ENCODE measurements at regions not wholly inside any gene's neighbourhood (a gene's known extent, or its start where the extent isn't known, plus 50 kb on each side); places are given as distances from the start of the nearest gene placed in this dataset.

DNA sequence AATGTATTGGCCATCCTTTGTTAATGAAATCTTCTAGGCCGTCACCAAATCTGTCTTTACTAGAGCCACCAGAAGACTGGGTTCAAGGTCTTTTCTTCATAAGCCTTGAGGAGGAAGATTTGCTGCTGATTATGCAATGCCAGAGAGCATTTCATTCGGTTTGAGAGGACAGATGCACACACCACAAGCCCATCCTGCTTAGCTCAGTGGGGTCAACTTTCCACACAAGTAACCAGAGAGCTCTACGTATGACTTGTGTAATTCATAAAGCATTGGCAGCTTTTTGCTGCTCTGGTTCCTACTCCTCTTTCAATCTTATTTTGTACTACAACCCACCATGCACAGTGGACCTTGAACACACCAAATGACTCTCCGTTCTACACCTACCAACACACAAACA lies 106.9 kb downstream of the OSR1 start:
- intact Hi-C loops (cut with micrococcal nuclease) (no loop called here), in situ Hi-C loops (cut with MboI) (no loop called here)
- TF ChIP-seq POLR3G (IDR thresholded peaks at IDR 0.05; ENCODE audit: extremely low read depth, insufficient read length, insufficient replicate concordance) = no peak
- Histone ChIP-seq H3K9ac (ENCODE audit: insufficient read depth in 1 of 2, low read depth in 2 of 2, low read length in 2 of 2) (no peak overlapping the region), H4K20me1 (replicated peaks; ENCODE audit: control insufficient read depth, insufficient read depth, low read length) (no peaks in the 10 kb centered on the region), H3K27me3 (ENCODE audit: control insufficient read depth in 2 of 2, insufficient read depth in 2 of 2, low read length in 2 of 2) (no peaks in the 10 kb centered on the region), H3K4me2 (ENCODE audit: insufficient read depth, low read length) (no peak overlapping the region), H3K9me1 (ENCODE audit: control insufficient read depth, insufficient read depth, low read length) (no peaks in the 10 kb centered on the region), H2AFZ (ENCODE audit: low read depth, low read length) (no peak overlapping the region), H3K9me3 (replicated peaks; ENCODE audit: control insufficient read depth, insufficient read depth, low read depth, low read length) (no peaks in the 10 kb centered on the region), H3K27ac (ENCODE audit: extremely low read depth, low read depth, low read length) (no peak overlapping the region), H3K79me2 (ENCODE audit: control insufficient read depth, insufficient read depth, low read length) (no peaks in the 10 kb centered on the region), H3K36me3 (ENCODE audit: control insufficient read depth, insufficient read depth, low read length) (no peaks in the 10 kb centered on the region), H3K4me3 (no peak overlapping the region), H3K4me1 (replicated peaks in 1 of 2; ENCODE audit: control insufficient read depth in 2 of 2, insufficient read depth in 2 of 2, low read length in 2 of 2) (no peaks in the 10 kb centered on the region)
- FAIRE-seq = no peak
- 3% methylated on average over 4 of the region's 4 CpGs for WGBS (ENCODE audit: insufficient coverage, low coverage, missing lambda C conversion rate)
- no peak for DNase-seq (ENCODE audit: extremely low read depth in 1 of 4, low spot score in 3 of 4)
- no TSS peak for BruUV-seq (replicated peaks)
- ChIA-PET POLR2A (no interaction called here), CTCF (ENCODE audit: low intra/inter-chr PET ratio) (no interaction called here)
- no peak for ATAC-seq

GRCh38 chr2:19250906-19251305 lies 107.5 kb downstream of the OSR1 start:
- no peaks in the 10 kb centered on the region for H3K9me1 ChIP-seq (ENCODE audit: control insufficient read depth, insufficient read depth, low read length)
- no peak for FAIRE-seq
- WGBS (ENCODE audit: insufficient coverage, low coverage, missing lambda C conversion rate) = 3% methylated on average over 2 of the region's 2 CpGs
- H3K9ac ChIP-seq (ENCODE audit: insufficient read depth in 1 of 2, low read depth in 2 of 2, low read length in 2 of 2) = no peak overlapping the region
- H3K79me2 ChIP-seq (ENCODE audit: control insufficient read depth, insufficient read depth, low read length) = no peaks in the 10 kb centered on the region
- ChIA-PET POLR2A (no interaction called here), CTCF (ENCODE audit: low intra/inter-chr PET ratio) (no interaction called here)
- no peaks in the 10 kb centered on the region for H3K27me3 ChIP-seq (ENCODE audit: control insufficient read depth in 2 of 2, insufficient read depth in 2 of 2, low read length in 2 of 2)
- BruUV-seq (replicated peaks) = no TSS peak
- H3K27ac ChIP-seq (ENCODE audit: extremely low read depth, low read depth, low read length) = no peak overlapping the region
- H4K20me1 ChIP-seq (replicated peaks; ENCODE audit: control insufficient read depth, insufficient read depth, low read length) = no peaks in the 10 kb centered on the region
- ATAC-seq = no peak
- H2AFZ ChIP-seq (ENCODE audit: low read depth, low read length) = no peak overlapping the region
- intact Hi-C loops (cut with micrococcal nuclease) = no loop called here
- H3K4me3 ChIP-seq = no peak overlapping the region
- H3K4me2 ChIP-seq (ENCODE audit: insufficient read depth, low read length) = no peak overlapping the region
- H3K4me1 ChIP-seq (replicated peaks in 1 of 2; ENCODE audit: control insufficient read depth in 2 of 2, insufficient read depth in 2 of 2, low read length in 2 of 2) = no peaks in the 10 kb centered on the region
- in situ Hi-C loops (cut with MboI) = no loop called here
- H3K36me3 ChIP-seq (ENCODE audit: control insufficient read depth, insufficient read depth, low read length) = no peaks in the 10 kb centered on the region
- DNase-seq (ENCODE audit: extremely low read depth in 1 of 4, low spot score in 3 of 4) = no peak
- no peaks in the 10 kb centered on the region for H3K9me3 ChIP-seq (replicated peaks; ENCODE audit: control insufficient read depth, insufficient read depth, low read depth, low read length)
- TF ChIP-seq ZNF184 (CRISPR knock-in tag; IDR thresholded peaks at IDR 0.05) (no peak), MGA (IDR thresholded peaks at IDR 0.05) (no peak), RBM22 (IDR thresholded peaks at IDR 0.05; ENCODE audit: low read depth, low read length, poor library complexity, severe bottlenecking) (no peak)
